HG02623 (cell line): ENCODE measurements at regions not wholly inside any gene's neighbourhood (a gene's known extent, or its start where the extent isn't known, plus 50 kb on each side); places are given as distances from the start of the nearest gene placed in this dataset.

Experiments
- ATAC-seq: cut with Tn5 transposase; IDR thresholded peaks from one replicate; pipeline ENCODE4 v1.9.1; 2021; ENCODE audit warnings: moderate library complexity; ENCODE audit not compliant: unreplicated experiment

DNA sequence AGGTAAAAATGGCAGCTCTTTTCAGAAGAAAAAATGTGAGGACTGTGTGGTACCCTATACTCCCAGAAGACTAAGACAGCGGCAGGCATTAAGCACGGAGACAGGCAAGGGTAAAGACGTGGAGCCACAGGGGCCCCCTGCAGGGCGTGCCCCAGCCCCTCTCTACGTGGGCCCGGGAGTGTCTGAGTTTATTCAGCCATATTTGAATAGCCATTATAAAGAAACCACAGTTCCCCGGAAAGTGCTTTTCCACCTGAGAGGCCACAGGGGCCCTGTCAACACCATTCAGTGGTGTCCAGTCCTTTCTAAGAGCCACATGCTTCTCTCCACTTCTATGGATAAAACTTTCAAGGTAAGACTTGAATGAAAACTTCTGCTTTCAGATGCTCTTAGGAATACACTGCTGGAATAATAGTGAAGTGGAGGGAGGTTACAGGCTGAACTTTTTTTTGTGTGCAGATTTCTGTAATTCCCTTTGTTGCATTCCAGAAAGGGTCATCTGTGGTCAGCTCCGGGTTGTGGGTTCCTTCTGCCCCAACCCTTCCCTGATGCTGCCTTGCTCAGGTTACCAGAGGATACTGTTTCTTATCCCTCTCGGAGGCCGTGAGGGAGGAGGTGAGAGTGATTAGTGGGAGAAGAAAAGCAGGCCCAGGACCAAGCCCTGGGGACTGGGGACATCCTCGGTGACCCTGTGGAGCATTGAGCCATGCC, 58.4 kb downstream of the SLC25A47 start:
- ATAC-seq: no peak

GRCh38 chr14:100382106-100382455, 58.9 kb downstream of the SLC25A47 start:
- no peak for ATAC-seq

GRCh38 chr14:100383727-100384158, 60.6 kb downstream of the SLC25A47 start:
- ATAC-seq: no peak

GRCh38 chr14:100384277-100384676, 61.1 kb downstream of the SLC25A47 start:
- no peak for ATAC-seq

DNA sequence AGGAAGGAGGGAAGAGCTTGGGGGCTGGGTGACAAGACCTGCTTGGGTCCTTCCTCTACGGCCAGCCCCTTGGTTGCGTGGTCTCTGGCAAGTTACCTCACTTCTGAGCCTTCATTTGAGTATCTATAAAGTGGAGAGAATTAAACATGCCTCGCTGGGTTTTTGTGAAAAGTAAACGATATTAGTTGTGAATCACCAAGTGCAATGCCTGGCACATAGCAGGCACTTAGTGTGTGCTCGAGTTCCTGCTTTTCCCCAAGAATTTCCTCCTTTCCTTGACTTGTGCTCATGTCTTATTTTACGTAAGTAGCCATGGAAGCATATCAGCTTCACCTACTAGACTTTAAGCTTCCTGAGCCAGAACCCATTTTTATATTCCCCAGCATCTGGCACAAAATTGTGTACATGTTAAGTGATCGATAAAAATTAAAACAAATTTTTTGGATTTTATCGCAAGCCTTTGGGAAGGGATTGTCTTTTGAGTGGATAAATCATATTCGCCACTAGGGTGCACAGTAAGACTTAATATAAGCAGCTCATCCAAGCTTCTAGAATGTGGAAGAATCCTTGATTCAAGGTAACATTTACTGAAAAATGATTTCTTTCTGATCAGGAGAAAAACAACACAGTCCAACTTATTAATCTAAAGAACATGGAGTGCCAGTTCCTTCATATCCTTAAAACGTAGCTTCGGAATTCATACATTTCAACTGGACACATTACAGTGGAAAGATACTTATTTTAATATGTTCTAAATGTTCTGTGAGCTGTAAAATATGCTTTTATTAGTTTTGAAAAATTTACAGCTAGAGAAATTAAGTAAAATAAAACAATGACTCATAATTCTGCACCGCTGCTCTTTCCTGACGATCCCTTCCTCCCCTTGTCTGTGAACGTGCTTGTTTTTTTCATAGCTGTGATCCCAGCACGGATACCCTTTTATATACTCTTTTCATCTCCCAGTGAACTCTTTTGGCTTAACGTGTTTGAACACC, 62.0 kb downstream of the SLC25A47 start:
- no peak for ATAC-seq

DNA sequence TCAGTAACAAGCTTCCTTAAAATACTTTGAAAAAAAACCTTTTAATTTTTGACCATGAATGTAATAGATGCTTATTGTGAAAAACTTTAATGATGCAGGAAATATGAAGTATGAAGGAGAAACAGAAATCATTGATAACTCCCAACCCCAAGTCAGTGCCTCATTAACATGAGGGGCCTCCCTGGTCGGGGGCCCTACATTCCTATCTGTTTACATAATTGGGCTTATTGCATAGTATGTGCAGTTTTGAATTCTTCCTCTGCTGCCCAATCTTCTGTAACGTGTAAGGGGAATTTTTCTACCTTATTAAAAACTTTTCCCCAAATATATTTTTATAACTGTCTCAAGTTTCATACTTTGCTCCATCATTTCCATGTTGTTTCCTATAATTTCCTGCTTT, 63.0 kb downstream of the SLC25A47 start:
- ATAC-seq: no peak

- no peak for ATAC-seq
These were observed 63.7 kb downstream of the SLC25A47 start for GRCh38 chr14:100386846-100387245.

DNA sequence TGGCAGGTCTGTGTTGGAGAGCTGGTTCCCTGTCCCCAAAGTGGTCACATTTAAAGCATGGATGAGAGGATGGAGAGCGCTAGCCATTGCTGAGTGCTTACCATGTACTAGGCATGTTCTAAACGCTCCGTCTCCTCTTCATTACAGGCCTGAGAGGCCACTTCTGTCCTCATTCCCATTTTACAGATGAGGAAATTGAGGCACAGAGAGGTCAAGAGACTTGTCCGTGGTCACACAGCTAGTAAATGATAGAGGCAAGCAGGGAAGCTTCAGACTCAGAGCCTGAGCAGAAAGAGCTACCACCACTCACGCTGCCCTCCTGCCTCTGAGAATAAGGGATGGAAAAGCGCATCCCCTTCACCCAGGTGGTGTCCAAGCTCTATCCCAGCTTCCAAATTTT, 64.3 kb downstream of the SLC25A47 start:
- no peak for ATAC-seq

GRCh38 chr14:100388103-100389054, 65.2 kb downstream of the SLC25A47 start:
- no peak for ATAC-seq

GRCh38 chr14:100389497-100390104, 66.5 kb downstream of the SLC25A47 start:
- no peak for ATAC-seq

DNA sequence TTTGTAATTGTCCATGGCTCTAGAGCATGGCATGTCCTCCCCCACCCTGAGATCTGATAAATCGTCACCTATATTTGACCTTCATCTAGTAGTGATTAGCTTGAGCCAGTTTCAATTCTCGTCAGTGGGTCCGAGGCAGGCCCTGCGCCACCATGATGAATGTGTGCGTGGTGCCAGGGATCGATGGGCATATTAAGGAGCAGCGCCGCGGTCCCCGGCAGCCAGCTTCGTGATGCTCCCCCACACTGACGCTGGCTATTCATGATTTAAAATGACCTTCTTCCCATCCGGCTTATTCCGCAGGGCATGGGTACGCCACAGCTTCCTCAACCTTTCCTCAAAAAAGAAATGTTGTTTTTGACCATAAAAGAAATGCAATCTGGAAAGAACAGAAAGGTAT, 68.0 kb downstream of the SLC25A47 start:
- no peak for ATAC-seq

DNA sequence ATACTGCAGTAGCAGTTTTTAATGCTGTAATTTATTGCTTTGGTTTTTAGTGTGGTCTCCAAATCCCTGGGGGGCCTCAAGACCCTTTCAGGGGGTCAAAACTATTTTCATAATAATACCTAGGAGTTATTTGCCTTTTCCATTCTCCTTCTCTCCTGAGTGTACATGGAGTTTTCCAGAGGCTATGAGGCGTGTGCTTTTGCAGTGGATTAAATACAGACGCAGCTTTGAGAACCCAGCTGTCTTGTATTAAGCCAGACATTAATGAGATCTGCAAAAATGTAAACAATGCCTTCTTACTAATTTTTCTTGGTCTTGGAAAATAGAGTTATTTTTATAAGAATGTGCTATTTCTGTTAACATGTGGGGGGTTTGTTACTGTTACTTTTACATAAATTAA, 68.6 kb downstream of the SLC25A47 start:
- ATAC-seq: no peak

- ATAC-seq: no peak
These were observed 69.2 kb downstream of the SLC25A47 start for GRCh38 chr14:100392356-100392755.

- no peak for ATAC-seq
These were observed 70.2 kb downstream of the SLC25A47 start for GRCh38 chr14:100393362-100393761.

DNA sequence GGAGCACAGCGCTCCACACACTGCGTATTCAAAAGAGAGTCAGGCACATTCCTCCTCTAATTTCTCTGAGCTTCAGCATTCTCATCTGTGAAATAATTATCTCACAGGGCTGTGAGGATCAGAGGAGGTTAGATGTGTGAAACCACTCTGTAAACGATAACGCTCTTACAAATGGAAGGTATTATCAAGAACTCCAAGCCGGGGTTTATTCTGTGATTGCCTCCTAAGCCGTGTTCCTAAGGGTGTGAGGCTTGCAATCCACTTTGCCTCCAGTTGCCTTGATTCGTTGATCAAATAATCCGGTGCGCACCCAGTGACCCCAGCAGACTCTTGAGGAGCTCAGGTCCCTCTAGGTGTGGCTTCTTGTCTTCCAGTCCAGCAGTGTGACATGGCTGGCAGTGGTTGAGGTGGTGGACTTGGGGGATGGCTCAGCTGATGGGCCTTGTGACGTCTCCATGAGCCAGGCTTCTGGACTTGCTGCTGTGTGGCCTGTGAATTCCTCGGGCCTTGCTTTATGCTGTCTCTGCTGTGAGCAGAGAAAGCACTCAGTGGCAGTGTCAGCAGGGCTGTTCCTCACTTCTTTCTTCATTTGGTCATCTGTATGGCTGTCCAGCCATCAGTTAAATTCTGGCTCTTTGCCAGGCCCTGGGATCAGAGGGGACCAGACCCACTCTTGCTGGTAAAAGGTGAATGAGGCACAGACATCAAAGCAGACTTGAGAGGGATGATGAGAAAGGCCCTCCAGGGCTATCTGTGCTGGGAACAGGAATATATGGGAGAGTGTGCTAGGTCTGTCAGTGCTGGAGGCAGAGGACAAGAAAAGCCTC, 71.0 kb downstream of the SLC25A47 start:
- ATAC-seq: no peak

GRCh38 chr14:100394886-100395672, 71.9 kb downstream of the SLC25A47 start:
- no peak for ATAC-seq

DNA sequence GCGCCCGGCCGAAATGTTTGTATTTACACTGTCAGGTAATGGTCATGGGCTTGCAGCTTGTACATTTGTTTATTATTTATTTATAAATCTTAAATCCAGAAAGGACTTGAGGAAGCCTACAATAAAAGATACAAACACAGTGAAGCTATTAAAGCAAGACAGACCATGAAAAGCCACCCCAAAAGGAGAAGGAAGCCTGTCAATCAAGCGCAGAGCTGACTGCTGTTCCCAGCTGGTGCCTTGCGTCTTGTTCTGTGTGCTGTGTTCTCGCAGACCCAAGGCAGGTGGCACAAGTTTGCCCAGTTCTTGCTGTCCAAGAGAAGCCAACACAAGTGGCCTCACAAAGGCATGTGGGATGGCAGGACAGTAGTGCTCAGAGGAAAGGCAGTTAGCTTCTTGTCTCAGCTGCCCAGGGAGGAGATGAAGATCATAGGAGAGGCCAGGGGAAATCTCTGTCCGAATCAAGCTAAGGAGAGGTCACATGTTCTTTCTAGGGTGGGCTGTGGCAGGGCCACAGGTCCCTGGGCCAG, 73.2 kb downstream of the SLC25A47 start:
- ATAC-seq: no peak

DNA sequence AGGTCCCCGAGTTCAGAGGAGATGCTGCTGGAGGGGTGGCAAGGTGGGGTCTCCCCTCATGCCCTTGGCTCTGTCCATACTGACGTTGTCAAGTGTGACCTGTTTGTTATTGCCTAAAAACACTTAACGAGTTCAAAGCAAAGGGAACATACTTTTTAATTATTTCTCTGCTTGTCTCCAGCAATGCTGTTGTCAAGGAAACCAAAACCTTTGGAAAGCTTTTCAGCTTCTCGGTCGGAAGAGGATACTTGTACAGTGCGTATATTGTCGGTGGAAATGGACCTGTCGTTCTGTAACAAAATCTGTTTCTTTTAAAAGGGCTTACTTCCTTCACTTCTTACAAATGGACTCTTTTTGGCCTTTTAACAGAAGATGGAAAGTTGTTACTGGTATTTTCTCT, 73.9 kb downstream of the SLC25A47 start:
- no peak for ATAC-seq

DNA sequence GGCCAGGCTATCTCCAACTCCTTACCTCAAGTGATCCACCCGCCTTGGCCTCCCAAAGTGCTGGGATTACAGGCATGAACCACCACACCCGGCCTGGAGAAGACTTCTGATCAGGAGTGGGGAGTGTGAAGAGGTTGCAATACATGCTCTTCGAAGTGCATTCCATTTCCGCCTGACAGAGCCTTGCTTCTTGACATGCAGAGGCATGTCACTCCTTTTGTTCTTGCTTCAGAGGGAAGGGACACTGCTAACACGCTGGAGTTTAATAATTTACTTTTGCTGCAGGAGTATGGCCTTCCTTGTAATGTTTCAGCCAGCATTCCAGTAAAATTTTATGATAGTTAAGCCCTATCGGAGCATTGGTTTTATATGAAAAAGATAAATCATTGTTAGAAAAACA, 74.9 kb downstream of the SLC25A47 start:
- no peak for ATAC-seq
